Heart left ventricle (tissue), 13 donors: ENCODE measurements at regions not wholly inside any gene's neighbourhood (a gene's known extent, or its start where the extent isn't known, plus 50 kb on each side); places are given as distances from the start of the nearest gene placed in this dataset.
"Not testable (repeated sequence)": the region's sequence is repeated elsewhere in the genome, so short reads cannot be mapped to it uniquely, and the experiment has no call there.

Source experiments
- CTCF ChIP-seq, 12 donors: fragments of 200-600 bp; sonication (generic) in 4 of 12; IDR thresholded peaks; one replicate each; pipeline versions ENCODE4 v1.5.0 to v1.8.0; 2018 to 2022; ENCODE audit warnings: antibody characterized with exemption in 12 of 12, mild to moderate bottlenecking in 5 of 12
- POLR2A ChIP-seq, 2 donors: fragments of 450-650 bp; IDR thresholded peaks; one replicate each; pipeline ENCODE4 v1.6.1; 2017; ENCODE audit warnings: antibody characterized with exemption in 2 of 2, mild to moderate bottlenecking in 2 of 2, moderate library complexity in 2 of 2
- donor health status: ischemic (EF 13 %, LVEDD 7.1; RV severe dilation, severe dysfunction).
- donor health status: DM: no; HTN: yes; CAD: no.
- donor health status: DM: no; HTN: no; CAD: no.
- donor health status: ischemic (EF 25% LVEDD 6.9; RV normal size, moderate dysfunction).
- donor health status: ischemic (EF 25% LVEDD 5.7; RV mildly dilated, moderate dysfunction).
- donor health status: ischemic (EF 35%, LVEDD 5.7; RV mildly dilated, moderate dysfunction).
- donor health status: nonischemic (EF 11% LVEDD 7.7; RV severe dilation, severe dysfunction).
- donor health status: DM: yes; HTN: yes; CAD: no.
- donor health status: PGD.
- donor health status: ischemic (EF 29% LVEDD 5.4; RV normal size, mild dysfunction).
- donor health status: nonischemic (EF 23%, LVEDD 6.1; RV moderate dilation, normal function).

GRCh38 chr1:125066849-125067248 is 3882.1 kb downstream of the SRGAP2C start:
- not testable (repeated sequence) for TF ChIP-seq CTCF, POLR2A (IDR thresholded peaks at IDR 0.05)
